Neural crest cell (in vitro differentiated cells): ENCODE measurements at regions not wholly inside any gene's neighbourhood (a gene's known extent, or its start where the extent isn't known, plus 50 kb on each side); places are given as distances from the start of the nearest gene placed in this dataset.

ENCODE experiments used
- DNase-seq: peaks from one replicate; pipeline ENCODE4 v3.0.0; 2021; ENCODE audit warnings: low read depth, mixed read lengths, low spot score
- H3K27ac Mint-ChIP-seq: one replicate; pipeline ENCODE4 v1.8.0; 2021; ENCODE audit warnings: mild to moderate bottlenecking, mixed read lengths; ENCODE audit not compliant: unreplicated experiment
- H3K27me3 Mint-ChIP-seq: 2 replicates; pipeline ENCODE4 v1.8.0; 2021; ENCODE audit warnings: low read depth, mild to moderate bottlenecking, mixed read lengths
- H3K36me3 Mint-ChIP-seq: 2 replicates; pipeline ENCODE4 v1.8.0; 2021; ENCODE audit warnings: low read depth, mild to moderate bottlenecking, mixed read lengths
- H3K4me1 Mint-ChIP-seq: 2 replicates; pipeline ENCODE4 v1.8.0; 2021; ENCODE audit warnings: mixed read lengths
- H3K4me3 Mint-ChIP-seq: one replicate; pipeline ENCODE4 v1.8.0; 2021; ENCODE audit warnings: mild to moderate bottlenecking, mixed read lengths
- H3K9me3 Mint-ChIP-seq: 2 replicates; pipeline ENCODE4 v1.8.0; 2021; ENCODE audit warnings: mixed read lengths
- TF ChIP-seq, protein P1 (sequence below): fragments of 200-600 bp; sonication (generic); conservative IDR thresholded peaks from 2 replicates; pipeline ENCODE4 v1.5.0; 2021; ENCODE audit warnings: antibody characterized with exemption, mild to moderate bottlenecking

DNA sequence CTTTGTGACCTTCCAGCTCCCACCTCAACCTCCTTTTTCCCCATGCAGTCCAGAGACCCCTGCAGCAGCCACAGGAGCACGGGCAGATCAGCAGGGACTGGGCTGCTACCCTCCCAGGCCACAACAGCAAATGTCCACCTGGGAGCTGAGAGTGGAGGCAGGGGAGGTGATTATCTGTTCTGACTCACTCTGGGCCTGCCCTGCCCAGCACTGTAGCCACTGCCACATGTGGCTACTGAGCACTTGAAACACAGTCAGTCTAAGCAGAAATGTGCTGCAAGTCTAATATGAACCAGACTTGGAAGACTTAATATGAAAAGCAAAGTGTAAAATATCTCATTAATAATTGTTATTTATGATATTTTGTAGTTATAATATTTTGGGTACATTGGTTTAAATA is 148.9 kb upstream of the VANGL1 start:
- TF ChIP-seq, protein P1, sequence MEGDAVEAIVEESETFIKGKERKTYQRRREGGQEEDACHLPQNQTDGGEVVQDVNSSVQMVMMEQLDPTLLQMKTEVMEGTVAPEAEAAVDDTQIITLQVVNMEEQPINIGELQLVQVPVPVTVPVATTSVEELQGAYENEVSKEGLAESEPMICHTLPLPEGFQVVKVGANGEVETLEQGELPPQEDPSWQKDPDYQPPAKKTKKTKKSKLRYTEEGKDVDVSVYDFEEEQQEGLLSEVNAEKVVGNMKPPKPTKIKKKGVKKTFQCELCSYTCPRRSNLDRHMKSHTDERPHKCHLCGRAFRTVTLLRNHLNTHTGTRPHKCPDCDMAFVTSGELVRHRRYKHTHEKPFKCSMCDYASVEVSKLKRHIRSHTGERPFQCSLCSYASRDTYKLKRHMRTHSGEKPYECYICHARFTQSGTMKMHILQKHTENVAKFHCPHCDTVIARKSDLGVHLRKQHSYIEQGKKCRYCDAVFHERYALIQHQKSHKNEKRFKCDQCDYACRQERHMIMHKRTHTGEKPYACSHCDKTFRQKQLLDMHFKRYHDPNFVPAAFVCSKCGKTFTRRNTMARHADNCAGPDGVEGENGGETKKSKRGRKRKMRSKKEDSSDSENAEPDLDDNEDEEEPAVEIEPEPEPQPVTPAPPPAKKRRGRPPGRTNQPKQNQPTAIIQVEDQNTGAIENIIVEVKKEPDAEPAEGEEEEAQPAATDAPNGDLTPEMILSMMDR = no peak
- H3K27ac Mint-ChIP-seq = no peak overlapping the region
- peaks cover 4% of the 10 kb centered on the region for H3K4me1 Mint-ChIP-seq
- no peaks in the 10 kb centered on the region for H3K36me3 Mint-ChIP-seq
- no peak for DNase-seq
- no peaks in the 10 kb centered on the region for H3K27me3 Mint-ChIP-seq
- no peak overlapping the region for H3K4me3 Mint-ChIP-seq
- peaks cover 6% of the 10 kb centered on the region for H3K9me3 Mint-ChIP-seq

DNA sequence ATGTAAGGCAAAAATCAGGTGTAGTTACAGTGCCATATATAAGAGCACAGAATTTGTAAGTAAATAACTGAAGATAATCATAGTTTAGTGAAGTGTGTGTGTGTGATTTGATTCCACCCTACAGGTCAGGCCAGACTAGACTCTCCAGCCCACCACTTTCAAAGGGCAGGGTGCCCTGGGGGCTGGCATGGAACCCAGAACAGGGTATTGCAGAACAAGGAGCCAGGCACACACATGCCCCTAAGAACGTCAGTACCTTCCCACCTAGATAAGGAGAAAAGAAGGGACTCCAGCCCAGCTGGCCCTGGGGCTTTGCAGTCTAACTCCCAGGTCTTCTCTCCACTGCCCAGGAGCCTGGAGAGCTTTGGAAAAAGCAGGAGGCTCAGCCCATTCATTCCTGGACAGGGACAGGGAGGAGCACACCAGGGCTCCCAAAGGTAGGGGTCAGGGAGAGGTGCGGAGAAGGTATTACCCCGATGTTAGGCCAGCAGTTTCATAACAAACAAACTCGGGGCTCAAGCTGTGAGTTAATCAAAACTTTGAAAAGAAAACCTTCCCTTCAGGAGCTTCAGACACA is 149.7 kb upstream of the VANGL1 start:
- H3K27me3 Mint-ChIP-seq = no peaks in the 10 kb centered on the region
- no peaks in the 10 kb centered on the region for H3K36me3 Mint-ChIP-seq
- TF ChIP-seq, protein P1 = no peak
- H3K4me1 Mint-ChIP-seq = peaks cover 4% of the 10 kb centered on the region
- H3K27ac Mint-ChIP-seq = no peak overlapping the region
- DNase-seq = no peak
- no peak overlapping the region for H3K4me3 Mint-ChIP-seq
- peaks cover 6% of the 10 kb centered on the region for H3K9me3 Mint-ChIP-seq

DNA sequence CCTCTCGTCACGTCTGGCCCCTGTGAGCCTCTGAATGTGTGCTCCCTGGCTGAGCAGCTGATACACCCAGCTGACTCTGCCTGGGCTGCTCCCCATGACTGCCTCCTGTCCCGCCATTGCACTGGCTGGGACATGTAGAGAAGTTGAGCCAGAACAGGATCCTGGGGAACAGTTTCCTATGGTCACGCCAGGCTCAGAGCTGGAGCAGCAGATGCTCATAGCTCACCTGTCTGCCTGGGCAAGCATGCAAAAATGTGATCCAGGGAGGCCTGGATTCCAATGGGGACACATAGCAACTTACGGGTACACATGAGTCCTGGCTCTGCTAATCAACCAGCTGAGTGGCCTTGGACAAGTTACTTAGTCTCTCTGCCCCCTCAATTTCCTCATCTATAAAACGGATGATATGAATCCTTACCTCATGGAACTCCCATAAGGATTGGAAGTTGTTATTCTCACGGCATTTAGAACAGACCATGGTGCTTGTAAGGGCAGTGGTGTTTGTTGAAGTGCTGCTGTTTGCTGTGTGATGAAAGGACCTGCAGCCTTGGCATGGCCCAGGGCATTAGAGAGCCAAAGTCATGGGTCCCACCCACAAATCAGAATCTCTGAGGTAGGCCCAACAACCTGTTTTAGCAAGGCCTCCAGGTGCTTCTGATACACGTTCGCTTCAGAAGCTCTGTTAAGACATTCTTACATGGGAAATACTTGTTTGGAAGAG is 150.3 kb upstream of the VANGL1 start:
- Mint-ChIP-seq H3K4me1 (peaks cover 4% of the 10 kb centered on the region), H3K27ac (no peak overlapping the region), H3K4me3 (no peak overlapping the region), H3K9me3 (peaks cover 6% of the 10 kb centered on the region), H3K36me3 (no peaks in the 10 kb centered on the region), H3K27me3 (no peaks in the 10 kb centered on the region)
- no peak for DNase-seq
- TF ChIP-seq, protein P1 = no peak

GRCh38 chr1:115479055-115479482 is 141.0 kb upstream of the NGF start:
- H3K4me1 Mint-ChIP-seq = no peaks in the 10 kb centered on the region
- no peaks in the 10 kb centered on the region for H3K36me3 Mint-ChIP-seq
- TF ChIP-seq, protein P1 = no peak
- H3K27me3 Mint-ChIP-seq = peaks cover 8% of the 10 kb centered on the region
- H3K9me3 Mint-ChIP-seq = no peaks in the 10 kb centered on the region
- no peak overlapping the region for H3K27ac Mint-ChIP-seq
- DNase-seq = no peak
- H3K4me3 Mint-ChIP-seq = no peak overlapping the region

DNA sequence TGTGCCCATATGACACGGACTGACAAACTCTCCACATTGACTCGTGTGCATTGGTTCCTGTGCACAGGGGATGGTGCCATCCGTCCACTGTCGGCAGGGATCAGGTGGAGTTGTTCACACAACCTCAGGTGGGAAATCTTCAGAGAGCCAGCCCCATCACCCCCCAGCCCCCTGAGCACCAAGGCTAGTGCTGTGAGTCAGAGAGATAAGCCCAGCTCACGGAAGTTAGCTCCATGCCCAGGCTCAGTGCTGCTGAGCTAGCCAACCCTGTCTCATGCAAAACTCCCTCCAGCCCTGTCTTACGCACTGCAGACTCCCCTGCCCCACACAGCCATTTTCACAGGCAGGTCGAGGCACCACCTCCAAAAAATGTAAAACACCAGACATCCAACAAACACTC is 139.0 kb upstream of the NGF start:
- Mint-ChIP-seq H3K27me3 (peaks cover 18% of the 10 kb centered on the region), H3K27ac (no peak overlapping the region), H3K36me3 (no peaks in the 10 kb centered on the region), H3K4me1 (no peaks in the 10 kb centered on the region), H3K9me3 (no peaks in the 10 kb centered on the region), H3K4me3 (no peak overlapping the region)
- TF ChIP-seq, protein P1 = no peak
- DNase-seq = no peak
